IMR-90 (cell line): ENCODE measurements at regions not wholly inside any gene's neighbourhood (a gene's known extent, or its start where the extent isn't known, plus 50 kb on each side); places are given as distances from the start of the nearest gene placed in this dataset.

Experiments used
- ATAC-seq: fragments of 200-7000 bp; cut with Tn5 transposase; 2 replicates; pipeline ENCODE4 v1.9.1; 2020; ENCODE audit warnings: low read depth, mild to moderate bottlenecking, moderate library complexity
- BruUV-seq: library from RNA; stranded (reverse); fragments of 400-500 nt; replicated peaks from 2 replicates; lab custom pipeline; 2021; lab: Mats Ljungman, UMichigan
- CTCF ChIA-PET: fragments of 300-600 bp; formaldehyde crosslinking; extraction: SDS; loops from one replicate; lab custom pipeline; 2021; ENCODE audit warnings: antibody characterized with exemption; lab: Yijun Ruan, JAX
- POLR2A ChIA-PET: fragments of 300-600 bp; sonication (Branson Sonifier 250); formaldehyde crosslinking; loops from one replicate; lab custom pipeline; 2022; ENCODE audit warnings: antibody characterized with exemption; ENCODE audit not compliant: unreplicated experiment; lab: Charles Lee
- DNase-seq: peaks from one replicate; pipeline ENCODE4 v3.0.0; 2013
- H2AFZ ChIP-seq: replicated peaks from 2 replicates; pipeline ENCODE3; 2013; ENCODE audit warnings: low read length, mild to moderate bottlenecking; ENCODE audit not compliant: poor library complexity
- H2AK5ac ChIP-seq: 2 replicates; pipeline ENCODE4 v1.6.1; 2013; ENCODE audit warnings: low read depth, low read length, inconsistent platforms
- H2AK9ac ChIP-seq: replicated peaks from 2 replicates; pipeline ENCODE3; 2013; ENCODE audit warnings: mild to moderate bottlenecking, low read depth, low read length, moderate library complexity; ENCODE audit not compliant: poor library complexity
- H2BK120ac ChIP-seq: 2 replicates; pipeline ENCODE4 v1.6.1; 2013; ENCODE audit warnings: low read depth, low read length, inconsistent platforms
- H2BK15ac ChIP-seq: 3 replicates; pipeline ENCODE4 v1.6.1; 2013; ENCODE audit warnings: low read depth, low read length, inconsistent platforms
- H2BK20ac ChIP-seq: 2 replicates; pipeline ENCODE4 v1.6.1; 2013; ENCODE audit warnings: low read depth, mild to moderate bottlenecking, inconsistent platforms, low read length, moderate library complexity
- H2BK5ac ChIP-seq: 2 replicates; pipeline ENCODE4 v1.6.1; 2013; ENCODE audit warnings: mild to moderate bottlenecking, low read depth, low read length, inconsistent platforms; ENCODE audit not compliant: poor library complexity, severe bottlenecking
- H3K14ac ChIP-seq: replicated peaks from 2 replicates; pipeline ENCODE4 v1.6.1; 2013; ENCODE audit warnings: low read depth, low read length, inconsistent platforms
- H3K18ac ChIP-seq: 2 replicates; pipeline ENCODE4 v1.6.1; 2013; ENCODE audit warnings: low read depth, low read length, control low read depth
- H3K23ac ChIP-seq: 2 replicates; pipeline ENCODE4 v1.6.1; 2013; ENCODE audit warnings: low read depth, low read length, inconsistent platforms
- H3K27ac ChIP-seq: 2 replicates; pipeline ENCODE4 v1.5.1; 2013; ENCODE audit warnings: mild to moderate bottlenecking, control low read depth, low read length; ENCODE audit not compliant: insufficient read depth
- H3K27me3 ChIP-seq: 2 replicates; pipeline ENCODE4 v1.6.1; 2013; ENCODE audit warnings: low read length; ENCODE audit not compliant: control insufficient read depth, insufficient read depth
- H3K36me3 ChIP-seq: 2 replicates; pipeline ENCODE4 v1.6.1; 2013; ENCODE audit warnings: low read length, mixed read lengths; ENCODE audit not compliant: control insufficient read depth, insufficient read depth
- H3K4ac ChIP-seq: 2 replicates; pipeline ENCODE4 v1.6.1; 2013; ENCODE audit warnings: low read depth, low read length, inconsistent platforms
- H3K4me1 ChIP-seq: 2 replicates; pipeline ENCODE4 v1.6.1; 2013; ENCODE audit warnings: low read length, mixed read lengths; ENCODE audit not compliant: control insufficient read depth, insufficient read depth
- H3K4me2 ChIP-seq: 2 replicates; pipeline ENCODE4 v1.6.1; 2013; ENCODE audit warnings: low read depth, mild to moderate bottlenecking, control low read depth, low read length, moderate library complexity
- H3K4me3 ChIP-seq: 2 replicates; pipeline ENCODE4 v1.5.1; 2013; ENCODE audit warnings: low read depth, mild to moderate bottlenecking, control low read depth, low read length, moderate library complexity; ENCODE audit not compliant: insufficient read depth
- H3K56ac ChIP-seq: 2 replicates; pipeline ENCODE4 v1.6.1; 2013; ENCODE audit warnings: low read length, inconsistent platforms; ENCODE audit not compliant: insufficient read depth; ENCODE audit errors: extremely low read depth
- H3K79me1 ChIP-seq, 2 experiments: 2 replicates each; pipeline ENCODE4 v1.6.1; 2013; ENCODE audit warnings: low read length in 2 of 2, inconsistent platforms in 1 of 2, low read depth in 1 of 2
- H3K9ac ChIP-seq: 2 replicates; pipeline ENCODE4 v1.6.1; 2013; ENCODE audit warnings: low read depth, low read length, control low read depth
- H3K9me1 ChIP-seq: 2 replicates; pipeline ENCODE4 v1.6.1; 2013; ENCODE audit warnings: low read length, inconsistent platforms; ENCODE audit not compliant: insufficient read depth
- H3K9me3 ChIP-seq: 2 replicates; pipeline ENCODE4 v1.6.1; 2013; ENCODE audit warnings: low read length; ENCODE audit not compliant: control insufficient read depth, insufficient read depth
- H4K20me1 ChIP-seq: 2 replicates; pipeline ENCODE4 v1.6.1; 2013; ENCODE audit warnings: low read length, inconsistent platforms; ENCODE audit not compliant: insufficient read depth
- H4K5ac ChIP-seq: 2 replicates; pipeline ENCODE4 v1.6.1; 2013; ENCODE audit warnings: mild to moderate bottlenecking, low read depth, low read length, control low read depth
- H4K8ac ChIP-seq, 2 experiments: 2 replicates each; pipeline ENCODE4 v1.6.1; 2013; ENCODE audit warnings: low read depth in 2 of 2, low read length in 2 of 2, control low read depth in 1 of 2, inconsistent platforms in 1 of 2
- H4K91ac ChIP-seq: 2 replicates; pipeline ENCODE4 v1.6.1; 2013; ENCODE audit warnings: low read depth, low read length, inconsistent platforms; ENCODE audit not compliant: insufficient read depth
- BHLHE40 ChIP-seq: fragments of 150-350 bp; IDR thresholded peaks from 2 replicates; pipeline ENCODE4 v1.6.1; 2016; ENCODE audit warnings: mild to moderate bottlenecking, low read depth, low read length
- CEBPB ChIP-seq: IDR thresholded peaks from 2 replicates; pipeline ENCODE4 v1.6.1; 2012; ENCODE audit warnings: low read depth, low read length, improper control_type of control experiment
- CHD1 ChIP-seq: IDR thresholded peaks from 2 replicates; pipeline ENCODE4 v1.6.1; 2012; ENCODE audit warnings: low read depth, low read length, improper control_type of control experiment
- CTCF ChIP-seq: conservative IDR thresholded peaks from 2 replicates; pipeline ENCODE4 v1.5.1; 2012; ENCODE audit warnings: mild to moderate bottlenecking, low read depth, low read length, improper control_type of control experiment
- ELK1 ChIP-seq: fragments of 150-350 bp; IDR thresholded peaks from 2 replicates; pipeline ENCODE4 v1.6.1; 2016; ENCODE audit warnings: low read depth, mild to moderate bottlenecking, low read length, moderate library complexity, borderline replicate concordance
- FOS ChIP-seq: fragments of 150-350 bp; IDR thresholded peaks from 2 replicates; pipeline ENCODE4 v1.6.1; 2016; ENCODE audit warnings: low read depth, low read length
- MAFK ChIP-seq: IDR thresholded peaks from 2 replicates; pipeline ENCODE4 v1.6.1; 2012; ENCODE audit warnings: low read depth, low read length, improper control_type of control experiment
- MAZ ChIP-seq: IDR thresholded peaks from 2 replicates; pipeline ENCODE4 v1.6.1; 2012; ENCODE audit warnings: low read depth, mild to moderate bottlenecking, low read length, improper control_type of control experiment, moderate library complexity, borderline replicate concordance
- MXI1 ChIP-seq: IDR thresholded peaks from 2 replicates; pipeline ENCODE4 v1.6.1; 2012; ENCODE audit warnings: low read depth, mild to moderate bottlenecking, low read length, moderate library complexity, borderline replicate concordance
- NFE2L2 ChIP-seq: fragments of 150-350 bp; IDR thresholded peaks from 2 replicates; pipeline ENCODE4 v1.6.1; 2016; ENCODE audit warnings: low read depth, mild to moderate bottlenecking, low read length
- POLR2A ChIP-seq: IDR thresholded peaks from 2 replicates; pipeline ENCODE4 v1.6.1; 2012; ENCODE audit warnings: mild to moderate bottlenecking, low read depth, low read length
- RAD21 ChIP-seq: IDR thresholded peaks from 2 replicates; pipeline ENCODE4 v1.6.1; 2012; ENCODE audit warnings: low read length, improper control_type of control experiment
- RCOR1 ChIP-seq: IDR thresholded peaks from 2 replicates; pipeline ENCODE4 v1.6.1; 2012; ENCODE audit warnings: mild to moderate bottlenecking, low read length, improper control_type of control experiment; ENCODE audit not compliant: insufficient replicate concordance
- RFX5 ChIP-seq: IDR thresholded peaks from 2 replicates; pipeline ENCODE4 v1.8.0; 2012; ENCODE audit warnings: low read depth, mild to moderate bottlenecking, low read length, moderate library complexity
- SMC3 ChIP-seq: fragments of 150-350 bp; IDR thresholded peaks from 2 replicates; pipeline ENCODE4 v1.6.1; 2016; ENCODE audit warnings: low read depth, mild to moderate bottlenecking, antibody characterized with exemption, low read length, moderate library complexity
- USF2 ChIP-seq: fragments of 150-350 bp; IDR thresholded peaks from 2 replicates; pipeline ENCODE4 v1.6.1; 2017; ENCODE audit warnings: mild to moderate bottlenecking, antibody characterized with exemption, low read length, low read depth
- WGBS, 2 experiments: methylation state at CpG; one replicate each; pipeline versions ENCODE4 v1.1.5 to v1.1.7; 2013; ENCODE audit warnings: missing lambda C conversion rate in 2 of 2; ENCODE audit not compliant: insufficient read length in 1 of 2; ENCODE audit errors: extremely low coverage in 2 of 2; 5-methylcytosine and 5-hydroxymethylcytosine counted together
- dilution Hi-C: fragments of 300-500 bp; cut with HindIII; formaldehyde crosslinking; loops from one replicate; pipeline ENCODE4 v1.14.3; 2018; ENCODE audit warnings: low sequenced_read_pairs; ENCODE audit not compliant: unreplicated experiment
- in situ Hi-C: fragments of 300-500 bp; cut with MboI; formaldehyde crosslinking; loops from 3 replicates; pipeline ENCODE4 v1.14.3; 2019; ENCODE audit warnings: low sequenced_read_pairs, inconsistent platforms, mixed read lengths
- intact Hi-C: fragments of 100-400 bp; cut with micrococcal nuclease; formaldehyde crosslinking; loops from 2 replicates; pipeline ENCODE4 v1.10.0; 2022

- H3K9me1 ChIP-seq: no peaks in the 10 kb centered on the region
- no CpG with 5 or more reads among the region's 5 CpGs for WGBS, 2 experiments
- POLR2A ChIA-PET: no interaction called here
- no peaks in the 10 kb centered on the region for H3K27me3 ChIP-seq
- H4K91ac ChIP-seq: no peak overlapping the region
- peaks cover 4% of the 10 kb centered on the region; the same call in 1 of the 2 replicates for H3K9me3 ChIP-seq
- H3K4me2 ChIP-seq: no peak overlapping the region
- H3K4me1 ChIP-seq: no peaks in the 10 kb centered on the region
- H2AK9ac ChIP-seq: no peak overlapping the region
- H3K79me1 ChIP-seq: no peaks in the 10 kb centered on the region
- DNase-seq (no peak), ATAC-seq (no peak)
- no peak overlapping the region for H4K8ac ChIP-seq
- H3K14ac ChIP-seq: no peak overlapping the region
- no peak overlapping the region for H2AFZ ChIP-seq
- dilution Hi-C loops (no loop called here), in situ Hi-C loops (no loop called here), intact Hi-C loops (no loop called here)
- CTCF ChIA-PET: no interaction called here
- H3K36me3 ChIP-seq: no peaks in the 10 kb centered on the region
- H3K56ac ChIP-seq: no peak overlapping the region
- no peak overlapping the region for H3K27ac ChIP-seq
- H4K20me1 ChIP-seq: no peaks in the 10 kb centered on the region
- H2BK15ac ChIP-seq: no peak overlapping the region
- H3K4me3 ChIP-seq: no peak overlapping the region
- H3K9ac ChIP-seq: no peak overlapping the region
- no peak overlapping the region for H3K18ac ChIP-seq
- H3K4ac ChIP-seq: no peak overlapping the region
- no peak overlapping the region for H4K5ac ChIP-seq
- H3K23ac ChIP-seq: no peak overlapping the region
- H2BK5ac ChIP-seq: no peak overlapping the region
- TF ChIP-seq SMC3 (no peak), BHLHE40 (no peak), CEBPB (no peak), FOS (no peak), RAD21 (no peak), ELK1 (no peak), NFE2L2 (no peak), CTCF (no peak), MXI1 (no peak), USF2 (no peak), RFX5 (no peak), MAFK (no peak), POLR2A (no peak), RCOR1 (no peak), CHD1 (no peak), MAZ (no peak)
- no peak overlapping the region for H2BK20ac ChIP-seq
- no peak overlapping the region for H2AK5ac ChIP-seq
- no peak overlapping the region for H2BK120ac ChIP-seq
- no TSS peak for BruUV-seq
Measured at GRCh38 chr3:40961104-40961857, 238.0 kb upstream of the CTNNB1 start.
